NCI-H2171 treated with DMSO at 0.1 percent for 48 hours (cell line): ENCODE measurements at regions not wholly inside any gene's neighbourhood (a gene's known extent, or its start where the extent isn't known, plus 50 kb on each side); places are given as distances from the start of the nearest gene placed in this dataset.

Experiments used
- DNase-seq: peaks from one replicate; lab custom pipeline; 2025; lab: John Stamatoyannopoulos, UW

DNA sequence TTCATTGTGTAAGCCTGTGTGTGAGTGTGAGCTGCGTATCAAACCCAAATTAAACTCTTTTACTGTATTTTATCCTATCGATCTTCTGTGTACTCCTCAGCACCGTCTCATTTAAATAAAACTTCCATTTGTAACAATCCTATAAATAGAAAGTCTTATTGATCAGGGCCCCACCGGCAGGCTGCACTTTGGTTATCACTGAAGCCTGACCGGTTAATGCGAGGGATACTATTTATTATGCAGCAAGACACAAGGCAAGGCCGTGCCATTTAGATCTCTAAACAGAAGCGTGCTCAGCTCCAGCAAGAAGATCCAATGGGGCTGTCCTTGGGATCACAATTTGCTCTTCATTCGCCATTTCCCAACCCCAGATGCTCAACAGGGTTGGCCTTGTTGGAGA lies 252.6 kb upstream of the TSHZ3 start:
- no peak for DNase-seq

DNA sequence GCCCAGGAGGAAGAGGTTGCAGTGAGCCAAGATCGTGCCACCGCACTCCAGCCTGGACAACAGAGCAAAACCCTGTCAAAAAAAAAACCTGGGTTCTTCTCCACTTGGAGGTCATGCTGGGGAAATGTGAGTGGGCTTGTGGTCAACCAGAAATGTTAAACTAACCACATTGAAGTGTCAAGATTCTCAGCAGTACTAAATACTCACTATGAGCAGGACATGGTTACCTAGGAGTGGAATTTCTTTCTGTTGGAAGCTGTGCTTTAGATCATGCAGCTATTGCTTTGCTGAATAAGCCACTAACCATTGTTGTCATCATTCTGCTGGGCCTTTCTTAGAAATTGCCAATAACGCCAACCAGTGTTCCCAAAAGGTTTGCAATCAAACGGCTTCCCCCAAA lies 253.3 kb upstream of the TSHZ3 start:
- no peak for DNase-seq

DNA sequence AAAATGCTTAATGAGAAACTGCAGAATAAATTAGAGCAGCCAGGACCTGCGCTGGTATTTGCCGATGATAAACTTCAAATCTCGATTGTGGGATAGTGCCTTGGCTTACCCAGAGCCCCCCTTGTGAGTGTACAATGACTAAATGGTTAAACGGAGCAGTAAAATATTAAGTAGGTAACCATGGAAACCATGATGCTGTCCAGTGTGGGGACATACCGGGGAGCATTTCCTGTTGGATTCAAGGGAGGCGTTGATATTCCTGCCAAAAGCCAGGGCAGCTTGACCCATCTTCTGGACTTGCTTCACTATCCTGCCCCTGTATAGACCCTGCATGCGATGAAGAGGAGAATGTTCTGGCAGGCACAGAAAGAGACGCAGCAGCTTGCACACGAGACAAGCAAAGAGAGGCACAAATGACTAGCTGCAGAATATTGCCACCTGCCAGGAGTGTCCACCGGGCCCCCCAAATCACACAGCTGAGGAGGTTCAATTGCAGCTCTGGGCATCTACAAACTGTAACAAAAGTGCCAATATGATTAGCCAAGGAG lies 255.3 kb upstream of the TSHZ3 start:
- DNase-seq: no peak

DNA sequence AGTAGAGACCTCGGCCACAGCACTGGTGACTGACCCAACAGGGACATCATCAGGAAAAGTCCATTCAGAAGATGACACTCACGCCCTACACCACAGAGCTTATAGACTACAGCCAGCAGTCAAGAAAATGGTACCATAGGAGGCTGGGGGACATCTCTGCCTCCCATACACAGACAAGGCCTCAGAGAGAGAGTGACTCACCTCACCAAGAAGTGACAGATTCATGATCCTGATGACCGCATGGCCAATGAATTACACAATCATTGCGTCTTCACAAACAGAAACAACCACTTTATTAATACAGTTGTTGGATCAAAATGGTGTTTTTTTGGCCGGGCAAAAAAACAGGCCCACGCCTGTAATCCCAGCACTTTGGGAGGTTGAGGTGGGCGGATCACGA lies 260.8 kb upstream of the TSHZ3 start:
- DNase-seq: no peak

DNA sequence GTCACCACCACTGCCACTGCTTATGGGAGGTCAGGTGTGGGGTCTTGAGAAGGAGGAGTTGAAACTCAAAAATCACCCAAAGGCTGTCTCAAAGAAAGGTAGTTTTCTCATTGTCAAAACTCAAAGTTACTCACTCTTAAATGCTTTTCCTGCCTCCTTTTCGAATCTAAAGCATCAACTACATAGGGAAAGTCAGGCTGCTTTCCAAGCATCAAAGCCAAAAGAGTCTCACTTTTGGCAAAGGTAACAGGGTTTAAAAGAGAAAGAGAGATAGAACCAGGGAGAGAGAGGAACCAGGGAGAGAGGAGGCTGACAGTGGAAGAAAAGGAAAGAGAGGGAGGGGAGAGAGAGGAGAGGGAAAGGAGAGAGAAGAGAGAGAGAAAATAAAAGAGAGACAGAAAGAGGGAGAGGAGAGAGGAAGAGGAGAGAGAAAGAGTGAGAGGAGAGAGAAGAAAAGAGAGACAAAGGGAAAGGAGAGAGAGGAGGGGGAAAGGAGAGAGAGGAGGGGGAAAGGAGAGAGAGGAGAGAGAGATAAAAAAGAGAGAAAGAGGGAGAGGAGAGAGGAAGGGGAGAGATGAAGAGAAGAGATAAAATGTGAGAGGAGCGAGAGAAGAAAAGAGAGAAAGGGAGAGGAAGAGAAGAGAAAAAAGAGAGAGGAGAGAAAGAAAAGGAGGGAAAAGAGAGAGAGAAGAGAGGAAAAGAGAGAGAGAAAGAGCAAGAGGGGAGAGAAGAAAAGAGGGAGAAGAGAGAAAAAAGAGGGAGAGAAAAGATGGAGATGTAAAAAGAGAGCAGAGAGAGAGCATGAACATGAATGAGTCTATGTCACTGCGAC lies 262.0 kb upstream of the TSHZ3 start:
- DNase-seq: no peak

DNA sequence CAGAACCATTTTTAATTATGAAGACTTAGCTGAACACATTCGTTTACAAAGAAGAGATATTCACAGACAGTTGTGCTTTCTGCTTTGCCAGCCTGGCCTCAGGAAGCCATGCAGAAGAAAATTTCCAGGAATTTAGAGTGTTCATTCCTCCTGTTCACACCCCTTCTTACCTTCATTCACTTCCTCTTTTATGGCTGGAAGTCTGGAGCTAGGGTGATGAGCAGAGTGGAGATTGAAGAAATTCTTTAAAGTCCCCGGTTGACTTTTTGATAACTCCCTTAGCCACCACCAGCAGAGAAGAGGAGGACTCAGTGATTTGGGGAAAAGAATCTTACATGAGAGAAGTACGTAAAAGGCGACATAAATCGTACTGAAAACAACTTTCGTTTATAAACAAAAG lies 263.6 kb upstream of the TSHZ3 start:
- DNase-seq: no peak

DNA sequence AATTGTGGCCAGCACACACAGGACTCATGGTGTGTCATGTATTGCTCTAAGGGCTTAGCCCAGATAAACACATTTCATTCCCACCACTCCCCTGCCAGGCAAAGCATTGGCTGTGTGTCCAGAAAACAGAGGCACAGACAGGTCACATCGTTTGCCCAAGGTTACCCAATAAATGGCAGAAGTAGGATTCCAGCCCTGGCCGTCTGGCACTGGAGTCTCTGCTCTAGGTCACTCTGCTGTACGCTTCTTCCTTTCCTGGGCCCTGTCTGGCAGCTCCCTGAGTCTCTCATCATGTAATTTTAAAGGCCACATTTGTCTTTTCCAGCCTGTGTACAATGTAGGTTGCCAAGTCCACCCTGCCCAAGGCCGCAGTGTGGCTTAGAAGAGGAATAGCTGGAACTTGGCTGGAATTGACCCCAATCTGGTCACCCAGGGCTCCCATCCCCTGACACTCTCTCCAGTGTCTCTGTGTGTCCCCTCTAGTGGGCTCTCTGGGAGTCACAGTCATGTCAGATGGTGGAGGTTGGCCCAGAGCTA lies 264.5 kb upstream of the TSHZ3 start:
- no peak for DNase-seq

DNA sequence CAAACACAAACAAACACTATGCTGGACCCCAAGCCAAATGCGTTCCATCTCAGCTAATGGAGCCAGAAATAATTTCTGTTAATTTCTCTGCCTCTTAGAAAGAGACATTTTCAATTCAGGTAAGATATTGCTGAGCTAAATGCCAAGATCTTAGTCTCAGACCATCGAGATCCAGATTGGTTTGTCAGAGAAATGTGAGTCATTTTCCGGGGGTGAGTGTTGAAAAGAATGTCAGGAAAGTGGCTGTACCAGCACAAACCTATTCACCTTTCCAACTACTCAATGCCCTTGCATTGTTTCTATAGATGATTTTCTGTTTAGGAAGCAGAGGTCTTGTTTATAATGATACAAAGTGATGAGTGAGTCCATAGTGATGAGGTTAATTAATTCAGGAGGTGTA lies 266.8 kb upstream of the TSHZ3 start:
- DNase-seq: no peak

DNA sequence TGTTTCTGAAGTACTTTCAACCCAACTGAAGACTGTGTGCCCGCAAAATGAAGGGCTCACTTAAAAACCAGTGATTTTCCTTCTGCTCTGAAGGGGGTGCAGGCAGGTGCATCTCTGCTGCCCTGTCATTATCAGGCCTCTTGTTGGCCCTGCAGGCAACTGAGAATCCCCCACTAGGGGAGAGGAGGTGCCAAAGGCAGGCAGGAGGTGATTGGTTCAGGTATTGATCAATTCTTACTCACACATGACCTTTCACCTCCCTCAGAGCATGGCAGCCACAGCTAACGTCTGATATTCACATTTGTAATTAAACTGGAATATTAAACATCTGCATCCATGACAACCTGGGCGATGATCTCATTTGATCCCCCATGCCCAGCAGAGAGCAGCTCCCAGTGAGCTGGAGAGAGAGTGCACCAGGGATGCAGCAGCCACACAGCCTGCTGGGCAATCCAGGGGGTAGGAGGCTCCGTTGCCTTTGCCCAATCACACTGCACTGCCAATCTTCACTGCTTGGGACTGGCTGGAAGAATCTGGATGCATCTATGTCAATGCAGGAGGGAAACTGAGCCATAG lies 267.9 kb upstream of the TSHZ3 start:
- DNase-seq: no peak

DNA sequence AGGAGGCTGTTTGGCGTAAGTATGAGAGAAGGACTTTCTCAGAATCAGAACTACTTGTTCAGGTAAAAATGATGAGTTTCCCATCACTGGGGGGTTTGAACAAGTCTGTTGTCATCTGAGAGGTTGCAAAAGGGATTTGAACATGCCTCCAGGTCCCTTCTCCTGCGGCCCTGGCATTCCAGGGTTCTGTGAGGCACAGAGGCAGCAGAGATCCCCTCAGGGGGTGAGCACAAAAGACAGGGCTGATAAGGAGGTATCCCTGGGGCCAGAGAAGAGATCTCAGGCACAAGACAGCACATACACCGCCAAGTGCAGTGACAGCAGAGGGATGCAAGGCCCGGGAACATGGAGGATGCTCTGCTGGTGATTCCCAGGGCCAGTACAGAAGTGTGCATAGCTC lies 275.8 kb upstream of the TSHZ3 start:
- no peak for DNase-seq

DNA sequence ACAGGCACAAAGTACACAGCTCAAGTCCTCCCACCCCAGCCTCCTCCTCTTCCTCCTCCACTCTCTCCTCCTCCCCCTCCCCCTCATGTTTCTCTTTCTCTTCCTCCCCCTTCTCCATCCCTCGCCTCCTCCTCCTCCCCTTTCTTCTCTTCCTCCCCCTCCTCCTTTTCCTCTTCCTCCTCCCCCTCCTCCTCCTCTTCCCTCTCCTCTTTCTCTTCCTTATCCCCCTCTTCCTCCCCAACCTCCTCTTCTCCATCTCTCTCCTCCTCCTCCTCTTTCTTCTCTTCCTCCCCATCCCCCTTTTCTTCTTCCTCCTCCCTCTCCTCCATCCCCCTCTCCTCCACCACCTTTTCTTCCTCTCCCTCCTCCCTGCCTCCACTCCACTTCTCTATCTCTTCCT lies 276.3 kb upstream of the TSHZ3 start:
- DNase-seq: no peak

DNA sequence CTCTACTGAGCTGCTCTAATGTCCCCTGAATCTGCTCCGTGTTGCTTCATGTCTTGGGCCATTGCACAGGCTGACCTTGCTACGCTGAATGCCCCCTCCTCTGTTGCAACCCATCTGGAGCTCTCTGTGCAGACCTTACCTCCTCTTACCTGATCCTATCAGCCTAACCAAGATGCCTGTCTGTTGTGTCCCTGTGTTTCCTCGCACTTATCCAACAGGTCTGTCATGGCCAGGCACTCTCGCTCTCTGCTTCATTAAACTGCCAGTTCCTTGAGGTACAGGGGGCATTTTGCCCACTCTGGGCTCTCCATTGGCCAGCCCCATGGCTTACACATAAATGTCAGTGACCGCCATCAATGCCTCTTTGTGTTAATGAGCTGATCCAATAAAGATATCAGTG lies 277.7 kb upstream of the TSHZ3 start:
- DNase-seq: no peak

DNA sequence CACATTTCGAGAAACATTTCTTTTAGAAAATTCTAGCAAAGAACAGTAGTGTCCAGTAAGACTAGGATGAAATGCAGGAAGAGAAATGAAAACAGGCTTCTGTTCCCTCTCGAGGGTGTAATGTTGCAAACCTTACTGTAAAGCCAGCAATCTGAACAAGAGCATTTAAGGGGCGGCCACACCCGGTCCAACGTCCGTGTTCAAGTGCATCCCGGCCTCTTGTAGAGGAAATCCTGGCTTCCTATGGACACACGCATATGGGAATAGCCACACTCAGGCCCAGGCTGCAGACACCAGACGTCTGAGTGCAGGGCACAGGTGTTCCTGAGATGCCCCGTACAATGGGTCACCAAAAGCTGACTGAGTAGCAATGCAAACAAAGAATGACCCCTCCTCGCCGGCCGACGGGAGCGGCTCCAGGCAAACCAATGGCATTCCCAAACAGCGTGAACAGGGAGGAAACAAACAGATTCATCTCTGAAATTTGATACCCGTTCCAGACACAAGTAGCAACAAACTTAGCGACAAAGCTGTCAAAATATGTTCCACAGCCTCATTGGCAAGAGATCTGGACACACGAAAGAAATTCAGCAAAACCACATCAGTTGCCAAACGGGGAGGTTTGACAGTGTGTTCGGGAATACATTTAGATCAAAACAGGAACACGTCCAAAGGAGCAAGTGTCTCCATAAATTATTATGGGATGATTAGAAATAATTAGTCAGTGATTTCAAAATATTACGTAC lies 278.6 kb upstream of the TSHZ3 start:
- no peak for DNase-seq

DNA sequence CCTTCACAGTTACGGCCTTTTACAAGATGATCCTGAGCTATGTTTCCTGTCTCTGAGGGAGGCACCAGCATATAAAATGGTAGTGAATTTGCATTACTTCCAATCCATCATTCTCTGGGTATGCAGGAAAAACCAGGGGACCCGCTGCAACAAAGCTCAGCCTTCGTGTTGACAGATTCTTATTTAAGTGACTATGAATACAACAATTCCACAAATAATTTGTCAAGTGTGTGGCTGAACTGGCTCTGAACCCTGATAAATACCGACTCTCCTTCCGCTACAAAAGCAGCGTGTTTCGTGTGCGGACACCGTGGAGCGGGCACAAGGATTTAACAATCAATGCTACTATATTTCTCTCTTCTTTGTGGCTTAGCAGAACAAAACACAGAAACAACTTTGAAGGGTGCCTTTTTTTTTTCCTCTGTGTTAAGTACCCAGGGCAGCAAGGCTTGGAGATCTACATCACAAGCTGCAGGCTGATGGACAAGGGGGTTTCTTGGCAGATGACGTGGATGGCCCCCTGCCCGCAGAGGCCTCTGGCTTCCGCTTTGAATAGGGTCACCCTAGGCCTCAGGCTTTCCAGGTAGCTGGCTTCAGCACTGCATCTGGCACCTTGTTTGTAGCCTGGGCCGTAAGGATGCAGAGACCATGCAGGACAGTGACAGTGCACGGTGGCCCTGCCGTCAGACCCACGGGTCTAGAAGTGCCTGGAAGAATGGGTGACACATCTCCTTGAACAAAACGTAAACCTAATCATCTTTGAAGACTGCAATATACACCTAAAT lies 280.5 kb upstream of the TSHZ3 start:
- DNase-seq: no peak

DNA sequence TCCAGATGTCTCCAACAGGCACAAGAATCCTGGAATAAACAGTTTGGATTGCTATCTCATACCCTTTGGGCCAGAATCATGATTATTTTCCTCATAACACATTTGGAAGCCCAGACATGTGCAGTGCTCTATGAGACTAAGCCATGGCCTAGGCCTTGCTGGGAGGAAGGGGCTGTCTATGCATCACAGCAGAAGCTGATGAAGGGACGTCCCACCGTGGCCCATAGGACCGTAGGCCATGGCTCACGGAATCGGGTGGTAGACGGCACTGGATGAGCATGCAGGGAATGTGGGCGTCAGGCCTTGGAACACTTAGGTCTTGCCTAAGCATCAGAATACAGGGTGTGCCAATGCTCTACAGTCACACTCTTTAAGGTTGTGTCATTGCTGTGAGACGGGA lies 283.8 kb upstream of the TSHZ3 start:
- DNase-seq: no peak

DNA sequence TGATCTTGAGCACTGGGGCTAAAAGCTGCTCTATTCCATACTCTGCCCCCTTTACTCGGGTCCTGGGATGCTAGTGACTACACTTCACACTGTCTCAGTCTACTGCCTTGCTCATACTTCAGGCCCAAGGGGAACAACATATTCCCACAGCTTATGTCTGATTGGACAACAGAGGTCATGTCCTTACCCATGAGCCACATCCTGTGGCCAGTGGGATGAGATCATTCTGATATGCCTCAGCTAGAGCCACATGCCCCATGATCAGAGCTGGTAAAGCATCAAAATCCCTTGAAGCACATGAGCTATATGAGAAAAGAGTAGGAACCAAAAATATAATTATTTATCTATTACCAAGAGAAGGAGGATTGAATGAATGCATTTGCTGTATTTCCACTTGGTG lies 290.1 kb upstream of the TSHZ3 start:
- DNase-seq: no peak

DNA sequence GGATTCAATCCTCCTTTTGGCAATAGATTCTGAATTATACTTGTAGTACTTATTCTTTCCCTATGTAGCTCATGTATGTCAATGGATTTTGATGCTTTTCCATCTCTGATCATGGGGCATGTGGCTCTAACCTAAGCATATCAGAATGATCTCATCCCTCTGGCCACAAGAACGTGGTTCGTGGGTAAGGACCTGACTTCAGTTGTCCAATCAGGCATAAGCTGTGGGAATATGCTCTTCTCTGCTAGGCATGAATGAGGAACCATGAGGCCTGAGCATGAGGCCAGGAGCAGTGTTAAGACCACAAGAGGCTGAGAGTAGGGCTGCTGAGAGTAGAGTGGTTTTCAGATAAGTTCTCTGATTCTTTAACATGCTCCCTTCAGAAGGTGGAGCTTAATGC lies 292.4 kb upstream of the TSHZ3 start:
- DNase-seq: no peak

DNA sequence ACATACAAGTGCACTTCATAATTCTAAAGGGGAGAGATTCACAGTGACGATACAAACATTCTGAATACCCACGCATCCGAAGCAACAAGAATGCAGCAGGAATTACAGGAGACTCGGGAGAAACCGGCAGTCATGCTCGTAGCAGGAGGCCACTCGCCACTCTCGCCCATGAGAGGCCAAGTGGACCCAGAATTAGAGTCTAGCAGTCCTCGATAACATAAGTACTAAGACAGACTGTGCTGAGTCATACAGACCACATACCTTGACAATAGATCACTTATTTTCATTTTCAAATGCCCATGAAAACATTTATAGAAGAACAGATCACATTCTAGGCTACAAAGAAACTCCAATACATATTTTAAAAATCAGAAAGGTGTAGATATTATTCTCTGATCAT lies 299.1 kb upstream of the TSHZ3 start:
- DNase-seq: no peak

DNA sequence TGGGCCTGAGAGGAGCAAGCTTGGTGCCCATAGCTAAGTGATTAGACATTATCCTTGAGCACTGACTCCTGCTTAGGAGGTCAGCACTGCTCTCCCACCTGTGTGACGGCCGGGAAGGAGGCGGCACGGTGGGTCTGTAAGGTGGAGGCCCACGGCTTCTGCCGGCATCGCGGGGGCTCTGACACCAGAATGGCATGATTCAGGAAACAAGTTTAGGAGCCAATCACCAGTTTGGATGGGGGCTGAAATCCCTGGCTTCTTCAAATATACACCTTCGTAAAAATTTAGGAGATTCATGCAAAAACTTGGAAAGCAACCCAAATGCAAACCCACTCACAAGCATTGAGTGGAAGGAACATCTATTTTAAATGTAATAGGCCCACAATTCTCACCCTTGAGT lies 307.3 kb upstream of the TSHZ3 start:
- DNase-seq: no peak

DNA sequence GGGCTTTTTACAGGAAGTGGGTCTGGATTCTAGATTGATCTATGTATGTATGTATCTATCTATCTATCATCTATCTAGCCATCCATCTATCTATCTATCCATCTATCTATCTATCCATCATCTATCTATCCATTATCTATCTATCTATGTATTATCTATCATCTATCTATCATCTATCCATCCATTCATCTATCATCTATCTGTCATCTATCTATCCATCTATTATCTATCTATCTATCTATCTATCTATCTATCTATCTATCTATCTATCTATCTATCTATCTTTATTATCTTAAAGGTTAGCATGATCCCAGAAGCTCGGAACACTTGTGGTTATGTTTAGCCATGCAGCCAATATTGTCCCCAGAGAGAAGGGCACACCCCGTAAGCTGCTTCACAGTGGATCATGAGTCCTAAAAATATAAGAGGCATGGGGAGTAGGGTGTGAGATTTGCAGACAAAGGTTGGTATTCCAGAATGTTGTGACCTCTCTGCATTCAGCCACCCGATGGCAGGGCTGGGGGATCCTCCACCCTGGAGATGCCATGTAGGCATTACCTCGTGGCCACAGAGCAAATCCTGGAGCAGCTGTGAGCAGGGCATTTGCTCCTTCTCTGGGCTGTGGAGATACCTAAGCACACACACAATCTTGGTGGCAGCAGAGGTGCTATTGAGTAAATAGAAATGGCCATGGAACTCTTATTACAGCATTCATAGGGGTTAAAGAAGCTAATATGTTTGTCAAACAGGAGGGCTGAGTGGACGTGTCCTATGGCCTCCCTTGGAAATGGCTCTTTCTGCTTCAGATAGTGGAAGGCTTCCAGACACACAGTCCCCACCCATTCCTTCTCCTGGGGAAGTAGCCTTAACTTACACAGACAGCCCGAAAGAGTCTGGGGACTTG lies 310.0 kb upstream of the TSHZ3 start:
- DNase-seq: no peak

DNA sequence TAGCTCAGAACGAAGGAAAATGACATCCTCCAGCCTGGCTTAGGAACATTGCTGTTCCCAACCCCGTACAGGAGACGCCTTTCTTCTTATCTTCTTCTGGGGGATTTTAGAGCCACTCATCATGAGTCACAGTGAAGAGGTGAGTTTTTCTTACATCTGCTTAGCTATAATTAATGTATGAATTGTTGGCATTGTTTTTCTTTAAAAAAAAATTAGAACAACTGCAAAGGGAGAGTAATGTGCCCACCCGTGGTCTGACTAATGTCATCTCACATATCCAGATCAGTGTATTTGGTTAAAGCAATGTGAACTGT lies 310.6 kb upstream of the TSHZ3 start:
- no peak for DNase-seq
